Left ventricle myocardium inferior (tissue), 1 donor: ENCODE measurements at regions not wholly inside any gene's neighbourhood (a gene's known extent, or its start where the extent isn't known, plus 50 kb on each side); places are given as distances from the start of the nearest gene placed in this dataset.

Experiments used
- DNase-seq: peaks from one replicate; pipeline ENCODE4 v3.0.0-alpha.2; 2020
- H3K27ac ChIP-seq: fragments of 200-600 bp; replicated peaks from 2 replicates; pipeline ENCODE4 v1.8.0; 2021
- H3K27me3 ChIP-seq: fragments of 200-600 bp; 2 replicates; pipeline ENCODE4 v1.8.0; 2021; ENCODE audit warnings: low read depth
- H3K36me3 ChIP-seq: fragments of 200-600 bp; 2 replicates; pipeline ENCODE4 v1.8.0; 2021
- H3K4me1 ChIP-seq: fragments of 200-600 bp; 2 replicates; pipeline ENCODE4 v1.8.0; 2021
- H3K4me3 ChIP-seq: fragments of 200-600 bp; 2 replicates; pipeline ENCODE4 v1.8.0; 2021; ENCODE audit warnings: mild to moderate bottlenecking, moderate library complexity
- H3K9me3 ChIP-seq: fragments of 200-600 bp; replicated peaks from 2 replicates; pipeline ENCODE4 v1.8.0; 2021
- intact Hi-C: fragments of 100-400 bp; cut with micrococcal nuclease; formaldehyde crosslinking; loops from one replicate; pipeline ENCODE4 v1.11.0; 2022
- TF ChIP-seq, protein P1 (sequence below): fragments of 200-600 bp; IDR thresholded peaks from 2 replicates; pipeline ENCODE4 v1.8.0; 2021; ENCODE audit warnings: antibody characterized with exemption, mild to moderate bottlenecking, borderline replicate concordance
- donor health status: DM: no; HTN: yes; CAD: no; lungs with severe emphysema.

DNA sequence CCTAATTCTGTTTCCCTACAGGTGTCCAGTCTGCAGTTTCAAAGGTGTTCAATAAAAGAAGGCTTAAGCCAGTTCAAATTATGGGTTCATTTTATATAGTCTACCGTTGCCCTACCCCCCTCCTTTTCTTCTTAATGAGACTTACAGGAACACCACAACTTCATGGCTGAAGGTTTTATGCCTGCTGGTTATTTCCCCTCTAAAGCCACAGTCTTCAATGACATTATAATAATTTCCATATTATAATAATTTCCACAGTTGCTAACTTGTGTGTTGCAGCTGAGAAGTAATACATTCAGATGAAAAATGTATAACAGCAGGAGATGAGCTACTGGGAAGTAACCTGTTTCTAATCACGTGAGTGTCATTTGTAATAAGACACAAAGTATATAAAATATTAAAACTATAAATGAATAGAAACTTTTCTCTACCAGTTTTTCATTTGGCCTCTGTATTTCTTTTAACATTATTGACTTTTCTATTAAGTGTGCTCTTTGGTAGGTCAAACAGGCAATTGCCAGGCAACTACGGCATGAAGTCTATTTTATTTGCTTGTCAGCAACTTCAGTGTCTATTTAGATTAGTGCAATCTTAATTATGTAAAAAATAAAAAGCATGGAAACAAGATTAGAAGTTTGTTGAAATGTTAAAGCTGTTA is 120.5 kb upstream of the HMHB1 start:
- intact Hi-C loops = no loop called here
- no peak for DNase-seq
- TF ChIP-seq, protein P1, sequence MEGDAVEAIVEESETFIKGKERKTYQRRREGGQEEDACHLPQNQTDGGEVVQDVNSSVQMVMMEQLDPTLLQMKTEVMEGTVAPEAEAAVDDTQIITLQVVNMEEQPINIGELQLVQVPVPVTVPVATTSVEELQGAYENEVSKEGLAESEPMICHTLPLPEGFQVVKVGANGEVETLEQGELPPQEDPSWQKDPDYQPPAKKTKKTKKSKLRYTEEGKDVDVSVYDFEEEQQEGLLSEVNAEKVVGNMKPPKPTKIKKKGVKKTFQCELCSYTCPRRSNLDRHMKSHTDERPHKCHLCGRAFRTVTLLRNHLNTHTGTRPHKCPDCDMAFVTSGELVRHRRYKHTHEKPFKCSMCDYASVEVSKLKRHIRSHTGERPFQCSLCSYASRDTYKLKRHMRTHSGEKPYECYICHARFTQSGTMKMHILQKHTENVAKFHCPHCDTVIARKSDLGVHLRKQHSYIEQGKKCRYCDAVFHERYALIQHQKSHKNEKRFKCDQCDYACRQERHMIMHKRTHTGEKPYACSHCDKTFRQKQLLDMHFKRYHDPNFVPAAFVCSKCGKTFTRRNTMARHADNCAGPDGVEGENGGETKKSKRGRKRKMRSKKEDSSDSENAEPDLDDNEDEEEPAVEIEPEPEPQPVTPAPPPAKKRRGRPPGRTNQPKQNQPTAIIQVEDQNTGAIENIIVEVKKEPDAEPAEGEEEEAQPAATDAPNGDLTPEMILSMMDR = no peak
- H3K36me3 ChIP-seq = no peaks in the 10 kb centered on the region
- peaks cover 18% of the 10 kb centered on the region for H3K9me3 ChIP-seq
- H3K4me3 ChIP-seq = no peak overlapping the region
- H3K27me3 ChIP-seq = no peaks in the 10 kb centered on the region
- H3K27ac ChIP-seq = no peak overlapping the region
- H3K4me1 ChIP-seq = peaks cover 28% of the 10 kb centered on the region

DNA sequence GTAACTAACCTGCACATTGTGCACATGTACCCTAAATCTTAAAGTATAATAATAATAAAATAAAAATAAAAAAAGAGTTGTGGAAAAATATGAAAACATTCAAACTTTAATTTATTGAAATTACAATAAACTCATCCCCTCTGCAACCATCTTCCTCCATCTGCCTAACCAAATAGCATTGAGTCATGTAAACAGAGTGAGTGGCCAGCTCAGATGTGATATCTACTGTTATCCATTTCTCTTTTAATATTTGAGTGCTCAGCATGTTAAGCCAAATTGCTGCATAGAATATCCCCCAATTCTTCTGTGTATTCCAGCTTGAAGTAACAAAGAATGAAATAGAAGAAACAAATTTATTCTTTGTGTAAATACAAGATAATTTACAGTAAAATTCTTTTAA is 124.4 kb upstream of the HMHB1 start:
- intact Hi-C loops = no loop called here
- Histone ChIP-seq H3K36me3 (no peaks in the 10 kb centered on the region), H3K27ac (no peak overlapping the region), H3K9me3 (peaks cover 18% of the 10 kb centered on the region), H3K4me1 (peaks cover 15% of the 10 kb centered on the region), H3K4me3 (no peak overlapping the region), H3K27me3 (no peaks in the 10 kb centered on the region)
- DNase-seq = no peak
- TF ChIP-seq, protein P1 = no peak

DNA sequence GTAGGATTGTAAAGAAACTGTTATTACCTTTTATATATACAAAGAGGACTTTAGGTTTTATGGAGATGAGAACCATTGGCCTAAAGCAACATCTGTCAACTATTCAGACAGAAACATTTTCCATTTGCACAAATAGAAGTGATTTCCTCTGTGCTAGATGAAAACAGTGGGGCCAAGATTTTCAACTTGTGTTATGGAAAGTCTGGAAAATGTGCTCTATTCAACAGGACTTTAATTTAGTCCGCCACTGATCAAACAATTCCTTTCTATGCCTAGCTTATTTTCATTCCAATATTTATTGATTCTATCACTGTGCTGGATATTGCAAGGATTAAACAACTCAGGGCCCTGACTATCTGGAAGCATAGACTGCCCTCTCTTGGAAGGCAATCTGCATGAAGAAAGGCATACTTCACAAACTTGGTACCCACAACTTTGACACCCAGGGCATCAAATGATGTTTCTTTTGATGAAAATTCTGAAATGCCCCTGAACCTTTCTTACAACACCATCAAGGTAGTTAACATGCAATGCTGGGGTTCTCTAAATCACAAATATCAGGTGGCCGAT is 126.6 kb upstream of the HMHB1 start:
- H3K9me3 ChIP-seq = peaks cover 15% of the 10 kb centered on the region
- no peaks in the 10 kb centered on the region for H3K36me3 ChIP-seq
- TF ChIP-seq, protein P1 = peak; percentile 50
- DNase-seq = no peak
- H3K4me1 ChIP-seq = peaks cover 27% of the 10 kb centered on the region
- no peak overlapping the region for H3K27ac ChIP-seq
- no peaks in the 10 kb centered on the region for H3K27me3 ChIP-seq
- H3K4me3 ChIP-seq = no peak overlapping the region
- intact Hi-C loops = no loop called here

DNA sequence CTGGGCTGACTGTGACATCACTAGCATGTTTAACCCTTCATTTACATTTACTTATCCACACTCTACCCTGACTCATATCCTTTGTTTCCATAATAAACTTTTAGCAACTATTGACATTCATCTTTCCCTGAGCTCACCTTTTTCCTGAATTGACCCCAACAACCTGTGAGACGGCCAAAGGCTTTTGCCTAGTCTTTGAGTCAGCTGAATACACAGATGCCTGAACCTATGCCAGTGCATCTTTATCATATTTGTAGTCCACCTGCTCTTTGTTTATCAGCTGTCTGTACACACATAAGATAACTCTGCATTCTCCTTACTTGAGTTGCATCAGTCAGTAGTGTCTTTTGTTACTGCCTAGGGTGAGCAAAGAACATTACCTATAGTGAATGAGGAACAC is 128.5 kb upstream of the HMHB1 start:
- Histone ChIP-seq H3K27me3 (no peaks in the 10 kb centered on the region), H3K27ac (no peak overlapping the region), H3K4me3 (no peak overlapping the region), H3K4me1 (peaks cover 32% of the 10 kb centered on the region), H3K36me3 (no peaks in the 10 kb centered on the region), H3K9me3 (no peaks in the 10 kb centered on the region)
- no peak for DNase-seq
- TF ChIP-seq, protein P1 = no peak
- intact Hi-C loops = no loop called here

DNA sequence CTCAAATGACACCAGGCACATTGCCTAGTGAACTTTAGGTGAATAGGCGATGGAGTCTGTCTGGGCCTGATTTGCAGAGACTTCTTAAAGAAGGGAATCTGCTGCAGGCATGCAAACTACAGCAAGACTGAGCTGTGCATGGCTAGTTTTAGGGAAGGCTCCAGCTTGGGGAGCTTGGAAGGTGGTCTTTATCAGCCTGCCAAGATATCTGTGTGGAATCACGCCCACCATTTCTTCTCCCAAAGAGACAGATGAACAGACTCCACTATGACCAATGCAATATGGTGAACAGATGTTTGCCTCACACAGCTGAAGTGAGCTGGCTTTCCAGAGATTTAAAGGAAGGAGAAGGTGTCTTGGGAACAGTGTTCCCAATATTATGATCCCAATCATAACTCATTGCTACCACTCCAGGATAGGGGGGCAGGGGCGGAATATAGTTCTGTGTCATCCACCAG is 129.0 kb upstream of the HMHB1 start:
- TF ChIP-seq, protein P1 = no peak
- DNase-seq = no peak
- H3K27me3 ChIP-seq = no peaks in the 10 kb centered on the region
- no peaks in the 10 kb centered on the region for H3K9me3 ChIP-seq
- H3K4me1 ChIP-seq = peaks cover 32% of the 10 kb centered on the region
- no peaks in the 10 kb centered on the region for H3K36me3 ChIP-seq
- H3K27ac ChIP-seq = peak overlapping the region; percentile 65
- H3K4me3 ChIP-seq = no peak overlapping the region
- intact Hi-C loops = no loop called here
